NCI-H2227 (cell line): ENCODE measurements at regions not wholly inside any gene's neighbourhood (a gene's known extent, or its start where the extent isn't known, plus 50 kb on each side); places are given as distances from the start of the nearest gene placed in this dataset.
"Not testable (repeated sequence)": the region's sequence is repeated elsewhere in the genome, so short reads cannot be mapped to it uniquely, and the experiment has no call there.

Experiments
- DNase-seq: peaks from one replicate; lab custom pipeline; 2025; ENCODE audit not compliant: unreplicated experiment; lab: John Stamatoyannopoulos, UW

DNA sequence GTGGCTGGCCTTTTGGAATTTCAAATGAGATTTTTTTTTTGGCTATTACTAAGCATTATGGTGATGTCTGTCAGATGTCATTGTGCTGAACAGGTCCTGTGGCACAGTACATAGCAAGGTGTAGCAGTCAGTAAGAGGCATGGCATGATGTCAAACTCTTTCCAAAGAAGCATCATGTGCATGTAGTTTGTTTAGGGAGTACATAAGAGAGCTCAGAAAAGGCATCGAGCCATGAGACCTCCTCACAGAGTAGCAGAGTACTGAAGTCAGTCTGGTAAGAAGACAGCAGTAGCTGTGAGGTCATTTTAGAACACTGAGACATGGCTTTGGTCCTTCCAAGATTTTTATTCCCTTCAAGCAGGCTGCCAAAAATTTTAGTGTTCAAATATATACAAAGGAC lies 134.9 kb upstream of the SPRED1 start:
- no peak for DNase-seq

DNA sequence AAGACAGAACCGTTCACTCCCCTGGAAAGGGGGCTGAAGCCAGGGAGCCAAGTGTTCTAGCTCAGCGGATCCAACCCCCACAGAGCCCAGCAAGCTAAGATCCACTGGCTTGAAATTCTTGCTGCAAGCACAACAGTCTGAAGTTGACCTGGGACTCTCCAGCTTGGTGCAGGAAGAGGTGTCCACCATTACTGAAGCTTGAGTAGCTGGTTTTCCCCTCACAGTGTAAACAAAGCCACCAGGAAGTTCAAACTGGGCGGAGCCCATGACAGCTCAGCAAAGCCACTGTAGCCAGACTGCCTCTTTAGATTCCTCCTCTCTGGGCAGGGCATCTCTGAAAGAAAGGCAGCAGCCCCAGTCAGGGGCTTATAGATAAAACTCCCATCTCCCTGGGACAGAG lies 132.8 kb upstream of the SPRED1 start:
- DNase-seq = not testable (repeated sequence)

DNA sequence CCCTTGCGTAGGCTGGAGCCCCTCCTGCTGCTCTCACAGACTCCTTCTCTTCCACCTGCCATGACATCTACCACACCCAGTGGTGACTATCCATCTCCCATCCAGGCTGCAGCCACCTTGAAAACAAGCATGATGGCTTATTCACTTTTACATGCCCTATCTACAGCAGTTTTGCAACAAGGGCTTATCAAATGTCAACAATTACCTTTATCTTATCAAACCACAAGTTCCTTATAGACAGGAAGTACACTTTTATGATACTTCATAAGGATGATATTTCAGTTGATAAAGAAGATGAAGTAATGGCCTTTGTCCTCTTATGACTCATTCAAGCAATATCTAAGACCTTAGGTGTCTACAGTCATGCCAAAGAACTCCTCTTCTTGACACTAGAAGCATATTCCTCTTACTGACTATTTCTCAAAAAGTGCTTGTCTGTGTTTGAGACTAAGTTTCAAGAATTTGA lies 125.3 kb upstream of the SPRED1 start:
- no peak for DNase-seq

DNA sequence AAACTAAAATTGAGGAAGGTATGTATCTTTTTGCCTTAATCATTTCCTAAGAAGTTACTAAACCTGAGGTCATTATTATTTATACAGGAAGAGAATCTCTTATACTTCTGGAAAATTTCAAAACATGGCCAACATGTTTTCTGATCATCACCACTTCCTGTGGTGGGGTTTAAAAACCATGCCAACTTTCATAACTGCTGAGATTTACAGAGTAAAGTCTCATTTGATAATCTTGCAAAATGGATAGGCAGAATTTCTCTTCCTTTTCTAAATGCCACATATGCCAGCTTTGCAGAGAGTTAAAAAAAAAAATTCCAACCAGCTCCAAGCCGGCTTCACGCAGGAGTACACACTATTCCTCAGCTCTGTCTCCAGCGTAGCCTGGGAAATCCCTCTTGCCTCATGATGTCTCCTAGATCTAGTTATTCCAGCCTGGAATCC lies 124.3 kb upstream of the SPRED1 start:
- DNase-seq = no peak

DNA sequence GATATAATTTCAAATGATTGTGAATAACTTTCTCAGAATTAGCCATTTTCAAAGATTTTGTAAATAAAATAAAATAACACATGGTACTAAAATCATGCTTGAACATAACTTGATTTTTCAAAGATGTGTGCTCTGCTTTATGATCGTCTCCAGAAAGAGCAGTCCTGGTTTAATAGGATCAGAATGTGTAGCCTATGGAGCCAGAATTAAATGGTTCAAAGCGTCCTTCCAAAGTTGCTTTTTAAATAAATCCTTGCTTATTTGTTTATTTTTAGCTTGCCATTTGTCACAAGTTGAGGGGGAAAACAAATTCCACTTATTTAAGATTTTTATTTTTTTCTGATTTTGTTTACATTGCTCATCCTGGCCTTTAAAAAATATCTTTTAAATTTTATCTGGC lies 123.7 kb upstream of the SPRED1 start:
- DNase-seq = no peak

DNA sequence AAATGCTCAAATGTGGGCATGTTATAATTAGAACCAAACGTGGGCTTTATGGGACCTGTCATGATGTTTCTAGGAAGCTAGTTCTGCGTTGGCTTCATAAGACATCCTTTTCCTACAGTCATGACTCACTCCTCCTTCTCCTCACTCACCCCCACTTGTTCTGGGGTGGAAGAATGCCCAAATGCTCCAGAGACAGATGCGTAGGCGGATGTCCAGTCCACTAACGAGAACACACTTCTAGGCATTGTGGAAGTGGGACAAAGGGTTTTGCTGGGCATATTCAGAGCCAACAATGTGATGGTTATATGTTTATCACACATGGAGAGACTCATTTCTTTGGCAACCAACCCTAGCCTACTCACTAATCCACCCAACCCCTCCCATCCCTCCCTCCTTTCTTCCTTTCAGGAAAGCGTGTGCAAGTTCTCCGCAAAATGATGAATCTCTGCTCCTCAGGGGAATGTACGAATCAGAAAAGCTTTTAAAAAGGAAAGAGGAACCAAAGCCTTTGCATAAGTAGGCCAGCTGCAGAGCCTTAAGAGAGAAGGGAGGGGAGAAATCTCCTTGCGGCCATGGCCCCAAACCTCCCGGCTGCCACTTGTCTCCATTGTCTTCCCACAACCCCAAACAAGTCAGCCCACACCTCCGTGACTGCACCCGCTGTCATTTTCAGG lies 123.0 kb upstream of the SPRED1 start:
- no peak for DNase-seq

DNA sequence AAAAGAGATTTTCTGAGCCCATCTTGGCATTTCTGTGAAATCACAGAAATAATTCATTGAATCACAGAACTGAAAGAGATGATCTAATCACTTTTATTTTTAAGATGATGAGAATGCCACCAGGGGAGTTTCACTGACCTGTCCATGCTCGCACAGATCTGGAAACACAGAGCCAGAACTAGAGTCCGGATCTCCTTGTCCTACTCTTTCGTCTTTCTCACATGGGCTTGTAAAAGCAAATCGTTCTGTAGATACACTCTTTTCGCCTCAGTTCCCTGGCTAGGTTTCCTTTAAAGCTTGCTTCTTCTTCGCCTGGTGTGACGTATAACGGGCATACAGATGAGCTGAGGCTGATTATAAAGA lies 122.5 kb upstream of the SPRED1 start:
- no peak for DNase-seq

DNA sequence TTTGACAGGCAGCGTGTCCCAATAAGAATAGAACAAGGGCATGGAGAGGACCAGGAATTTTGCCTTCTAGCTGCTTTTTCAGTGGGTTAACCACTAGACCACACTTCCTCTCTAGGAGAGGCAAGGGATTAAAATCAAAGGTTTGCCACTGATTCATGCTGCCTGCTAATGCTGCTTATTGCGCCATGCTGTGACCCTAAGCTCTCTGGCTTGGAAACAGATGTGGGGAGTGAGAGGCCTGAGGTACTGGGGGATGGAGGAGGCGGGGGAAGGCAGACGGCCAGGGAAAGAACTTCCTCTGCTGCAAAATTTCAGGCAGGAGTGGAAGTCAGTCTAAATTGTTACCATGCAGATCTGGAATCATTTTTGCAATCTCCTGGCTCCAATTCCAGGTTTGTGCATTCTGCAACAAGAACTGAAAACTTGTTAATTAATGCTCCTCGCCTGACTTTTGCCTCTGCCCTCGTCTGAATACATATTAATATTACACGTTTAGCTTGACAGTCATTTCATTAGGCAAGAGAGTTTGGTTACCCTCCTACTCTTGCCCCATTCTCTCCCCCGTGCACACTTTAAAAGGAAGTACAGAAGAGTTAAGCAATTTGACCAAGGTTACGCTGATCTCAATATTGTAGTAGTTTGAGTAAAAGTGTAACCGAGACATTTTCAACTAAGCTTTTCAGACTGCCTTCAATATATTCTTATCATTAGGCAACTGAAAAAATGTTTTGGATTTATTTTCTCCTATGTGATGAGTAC lies 121.7 kb upstream of the SPRED1 start:
- no peak for DNase-seq

DNA sequence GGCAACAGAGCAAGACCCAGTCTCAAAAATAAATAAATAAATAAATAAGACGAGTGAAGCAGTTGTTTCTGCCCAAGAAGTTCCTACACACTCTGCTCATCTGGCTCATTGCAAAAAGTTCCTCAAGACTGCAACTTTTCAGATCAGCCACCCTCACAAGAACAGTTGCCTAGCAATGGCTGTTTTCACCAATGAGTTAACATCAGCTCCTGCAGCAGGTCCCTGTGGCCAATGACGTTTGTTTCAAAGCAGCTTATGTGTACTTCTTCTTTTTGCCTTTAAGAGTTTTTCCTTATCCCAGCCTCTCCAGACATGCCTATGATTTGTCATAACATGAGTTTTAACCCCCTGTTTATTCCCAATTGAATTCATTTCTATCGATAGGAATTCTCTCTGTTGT lies 118.4 kb upstream of the SPRED1 start:
- DNase-seq = no peak

DNA sequence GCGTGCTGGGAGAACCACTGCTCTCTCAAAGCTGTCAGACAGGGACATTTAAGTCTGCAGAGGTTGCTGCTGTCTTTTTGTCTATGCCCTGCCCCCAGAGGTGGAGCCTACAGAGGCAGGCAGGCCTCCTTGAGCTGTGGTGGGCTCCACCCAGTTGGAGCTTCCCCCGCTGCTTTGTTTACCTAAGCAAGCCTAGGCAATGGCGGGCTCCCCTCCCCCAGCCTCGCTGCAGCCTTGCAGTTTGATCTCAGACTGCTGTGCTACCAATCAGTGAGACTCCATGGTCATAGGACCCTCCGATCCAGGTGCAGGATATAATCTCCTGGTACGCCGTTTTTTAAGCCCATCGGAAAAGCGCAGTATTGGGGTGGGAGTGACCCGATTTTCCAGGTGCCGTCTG lies 110.4 kb upstream of the SPRED1 start:
- not testable (repeated sequence) for DNase-seq

DNA sequence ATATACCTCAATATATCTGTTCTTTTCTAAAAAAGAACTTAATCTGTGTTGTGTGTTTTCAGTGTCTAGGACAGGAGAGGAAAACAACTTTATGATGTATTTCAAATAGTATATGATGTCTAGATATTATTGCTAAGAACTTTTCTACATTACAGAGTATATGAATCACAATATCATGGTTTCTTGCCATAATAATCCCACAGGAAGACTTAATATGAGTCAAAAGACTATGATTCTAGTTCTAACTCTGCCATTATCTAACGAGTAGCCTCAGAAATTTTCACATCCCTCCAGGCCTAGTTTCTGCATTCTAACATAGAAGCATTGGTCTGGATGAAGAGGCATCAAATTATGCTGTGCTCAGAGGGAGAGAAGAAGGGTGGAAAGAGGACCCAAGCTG lies 107.7 kb upstream of the SPRED1 start:
- DNase-seq = no peak

DNA sequence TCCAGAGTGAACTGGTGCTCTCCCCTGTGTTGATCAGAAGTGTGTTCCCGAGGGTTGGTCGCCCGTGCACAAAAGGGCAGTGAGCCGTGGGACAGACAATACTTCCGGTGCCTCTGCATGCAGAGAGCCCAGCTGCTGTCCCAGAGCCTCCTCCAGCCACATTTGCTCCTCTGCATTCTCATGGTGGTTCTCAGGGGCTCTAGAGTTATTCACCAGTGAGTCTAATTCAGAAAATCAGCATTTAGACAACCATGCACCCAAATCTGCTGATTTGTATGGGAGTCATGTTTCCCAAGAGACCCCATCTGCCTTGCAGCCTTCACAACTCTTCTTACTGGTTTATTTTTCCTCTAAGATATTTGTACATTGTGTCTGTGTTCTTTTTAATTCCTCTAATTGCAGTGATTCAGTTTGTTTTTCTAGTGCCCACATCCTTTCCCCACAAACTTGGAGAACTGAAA lies 107.0 kb upstream of the SPRED1 start:
- no peak for DNase-seq

DNA sequence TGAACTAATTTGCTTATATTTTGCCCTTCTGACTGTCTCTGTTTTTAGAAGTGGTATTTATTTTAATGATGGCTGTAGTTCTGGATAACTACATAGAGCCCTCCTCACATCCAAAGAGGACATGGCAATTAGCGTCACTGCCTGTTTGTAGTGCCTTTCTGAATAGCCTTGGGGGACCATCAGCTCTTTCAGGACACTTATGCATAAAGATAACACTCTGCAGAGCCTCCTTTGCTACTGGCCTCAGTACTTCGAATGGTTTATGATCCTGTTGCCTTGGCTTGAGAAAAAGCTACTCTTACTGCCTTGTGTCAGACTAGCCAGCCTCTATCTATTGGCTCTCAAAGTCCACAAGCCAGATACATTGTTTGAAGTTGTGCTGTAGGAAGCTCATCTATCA lies 105.4 kb upstream of the SPRED1 start:
- DNase-seq = no peak

DNA sequence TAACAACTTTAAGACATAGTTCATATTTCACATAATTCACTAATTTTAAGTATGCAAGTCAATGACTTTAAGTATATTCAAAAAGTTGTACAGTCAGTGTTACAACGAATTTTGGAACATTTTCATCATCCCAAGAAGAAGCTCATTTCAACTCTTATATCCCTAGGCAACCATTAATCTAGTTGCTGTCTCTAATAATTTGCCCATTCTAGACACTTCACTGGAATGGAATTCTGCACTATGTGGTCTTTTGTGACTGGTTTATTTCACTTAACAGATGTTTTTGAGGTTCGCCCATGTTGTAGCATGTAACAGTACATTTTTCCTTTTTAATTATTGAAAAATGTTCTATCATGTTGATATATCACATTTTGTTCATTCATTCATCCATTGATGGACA lies 104.2 kb upstream of the SPRED1 start:
- no peak for DNase-seq

DNA sequence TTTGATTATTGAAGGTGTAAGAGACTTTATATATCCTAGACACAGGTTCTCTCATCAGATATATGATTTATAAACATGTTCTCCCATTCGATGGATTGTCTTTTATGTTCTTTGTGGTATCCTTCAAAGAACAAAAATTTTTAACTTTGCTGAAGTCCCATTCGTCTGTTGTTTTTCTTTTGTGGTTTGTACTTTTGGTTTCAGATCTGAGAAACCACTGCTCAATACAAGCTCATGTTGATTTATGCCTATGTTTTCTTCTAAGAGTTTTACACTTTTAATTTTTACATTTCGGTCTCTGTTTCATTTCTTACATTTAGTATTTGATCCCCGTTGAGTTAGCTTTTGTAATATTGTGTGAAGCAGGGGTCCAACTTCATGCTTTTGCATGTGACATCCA lies 103.3 kb upstream of the SPRED1 start:
- DNase-seq = no peak

DNA sequence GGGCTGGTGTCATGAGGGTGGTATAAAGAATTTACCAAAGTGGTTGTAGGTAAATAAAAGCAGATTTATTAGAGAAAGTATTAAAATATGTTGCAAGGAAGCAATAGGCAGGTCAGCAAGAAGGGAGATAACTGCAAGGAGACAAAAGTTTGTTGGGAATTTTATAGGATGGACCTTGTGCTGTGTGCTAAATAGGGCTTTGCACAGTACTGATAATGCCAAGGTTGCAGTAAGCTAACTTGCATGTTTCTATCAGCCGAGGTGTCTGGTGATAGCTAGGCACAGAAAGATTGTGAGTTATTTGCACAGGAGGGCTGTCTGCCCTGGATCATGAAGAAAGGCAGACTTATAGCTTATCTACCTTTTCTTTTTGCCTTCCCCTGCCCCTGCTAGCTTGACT lies 102.5 kb upstream of the SPRED1 start:
- DNase-seq = no peak

DNA sequence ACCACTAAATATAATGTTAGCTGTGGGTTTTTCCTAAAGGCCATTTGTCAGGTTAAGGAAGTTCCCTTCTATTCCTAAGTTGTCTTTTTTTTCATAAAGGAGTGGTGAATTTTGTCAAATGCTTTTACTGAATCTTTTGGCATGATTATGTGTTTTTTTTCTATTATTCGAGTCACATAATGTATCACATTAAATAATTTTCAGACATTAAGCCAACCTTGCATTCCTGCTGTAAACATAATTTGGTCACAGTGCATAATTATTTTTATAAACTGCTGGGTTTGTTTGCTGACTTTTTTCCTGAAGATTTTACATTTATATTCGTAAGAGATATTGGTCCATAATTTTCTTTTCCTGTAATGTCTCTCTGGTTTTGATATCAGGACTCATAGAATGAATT lies 101.8 kb upstream of the SPRED1 start:
- no peak for DNase-seq

DNA sequence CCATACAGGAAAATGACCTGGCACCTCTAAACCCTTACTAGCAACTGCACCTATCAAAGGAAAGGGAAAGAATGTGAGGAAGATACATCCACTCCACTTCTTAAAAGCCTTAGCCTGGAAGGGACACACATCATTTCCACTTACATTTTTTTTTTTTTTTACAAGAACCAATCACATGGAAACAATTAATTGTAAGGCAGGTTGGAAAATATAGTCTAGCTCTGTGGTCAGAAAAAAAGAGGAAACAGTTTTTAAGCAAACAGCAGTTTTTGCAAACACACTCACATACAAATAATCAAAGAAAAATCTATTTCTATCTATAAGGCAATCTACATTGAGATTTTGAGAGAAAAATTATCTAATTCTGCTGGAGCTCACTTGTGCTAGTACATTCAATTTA lies 98.9 kb upstream of the SPRED1 start:
- DNase-seq = no peak

DNA sequence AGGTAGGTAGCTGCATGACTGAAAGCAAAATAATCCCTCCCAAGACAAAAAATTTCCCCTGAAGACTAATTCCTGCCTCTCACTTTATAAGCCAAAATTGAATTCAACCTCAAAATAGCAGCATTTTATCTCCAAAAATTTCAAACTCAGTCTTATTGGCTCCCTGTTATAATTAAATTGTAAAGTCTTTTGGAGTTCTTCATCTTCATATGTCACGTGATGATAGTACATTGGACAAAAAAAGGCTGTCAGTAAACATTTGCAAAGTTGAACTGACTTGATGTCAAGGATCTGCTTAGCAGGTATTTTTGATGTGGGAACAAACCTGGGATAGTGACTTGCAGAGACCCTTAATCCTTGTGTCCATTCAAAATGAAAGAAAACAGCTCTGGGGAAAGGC lies 98.4 kb upstream of the SPRED1 start:
- DNase-seq = no peak

DNA sequence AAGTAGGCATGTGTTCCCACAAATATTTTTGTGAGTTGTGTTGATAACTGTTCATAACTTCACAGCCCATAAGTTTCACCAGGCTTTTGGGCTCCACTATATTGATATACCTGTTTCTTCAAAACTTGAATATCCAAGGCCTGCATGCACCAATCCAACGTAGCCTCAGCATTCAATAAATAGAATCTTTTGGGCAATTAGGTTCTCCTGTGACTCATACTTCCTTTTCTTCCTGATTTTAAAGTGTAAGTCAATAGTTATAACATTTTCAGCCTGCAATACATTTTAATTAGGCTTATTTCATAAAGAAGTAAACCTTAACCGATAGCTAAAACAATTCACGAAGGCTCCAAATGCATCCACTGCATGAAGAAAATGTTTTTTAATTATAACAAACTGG lies 97.8 kb upstream of the SPRED1 start:
- no peak for DNase-seq

DNA sequence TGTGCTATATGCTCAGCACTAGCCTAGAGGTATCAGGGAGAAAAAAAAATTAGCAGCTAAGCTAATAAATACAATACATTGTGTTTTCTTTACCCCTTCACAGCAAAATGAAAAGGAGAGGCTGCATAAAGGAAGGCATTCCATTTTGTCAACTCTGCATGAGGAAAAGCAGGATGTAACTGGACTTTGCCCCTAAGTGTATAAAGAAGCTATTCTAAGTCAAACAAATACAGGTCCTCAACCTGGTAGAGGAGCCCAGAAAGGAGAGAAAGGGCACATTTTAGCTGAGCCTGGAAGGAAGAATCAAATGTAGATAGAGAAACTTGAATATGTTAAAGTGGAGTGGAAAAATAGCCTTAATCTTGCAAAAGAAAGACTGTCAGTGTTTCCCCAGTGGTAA lies 89.0 kb upstream of the SPRED1 start:
- no peak for DNase-seq

DNA sequence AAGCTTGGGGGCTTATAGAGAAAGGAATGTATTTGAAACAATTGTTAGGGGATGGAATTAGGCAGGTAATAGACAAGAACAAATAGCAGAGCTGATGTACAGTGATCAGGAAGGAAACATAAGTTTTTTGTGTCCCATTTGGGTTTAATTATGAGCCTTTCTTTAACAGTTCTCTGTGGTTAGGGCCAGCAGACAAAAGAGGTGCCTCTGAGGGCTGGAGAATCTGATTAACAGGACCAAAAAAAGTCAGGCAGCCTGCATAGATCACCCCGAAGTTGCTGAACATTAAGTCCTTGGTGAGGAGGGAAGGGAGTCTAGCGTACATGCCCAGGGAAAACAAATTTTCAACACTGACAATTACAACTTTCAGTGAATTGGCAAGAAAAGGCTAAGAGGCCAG lies 88.6 kb upstream of the SPRED1 start:
- DNase-seq = no peak

DNA sequence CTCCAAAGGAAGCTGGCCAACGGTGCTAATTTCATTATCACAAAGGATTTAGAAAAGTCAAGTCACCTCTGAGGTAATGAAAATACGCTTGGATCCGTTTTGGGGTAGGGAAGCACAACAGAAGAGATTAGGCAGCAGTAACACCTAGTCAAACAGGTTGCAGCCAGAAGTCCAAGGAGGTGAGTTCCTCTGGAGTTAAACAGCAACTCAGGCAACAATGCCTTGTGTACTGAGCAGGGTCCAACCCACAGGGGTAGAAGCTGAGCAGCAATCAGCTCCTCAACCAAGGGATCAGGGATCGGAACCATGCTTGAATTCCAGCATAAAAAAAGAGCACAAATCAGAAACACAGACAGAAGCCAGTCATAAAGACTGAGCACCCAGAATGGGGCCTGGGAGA lies 88.1 kb upstream of the SPRED1 start:
- no peak for DNase-seq
